ENCODE measurements at regions not wholly inside any gene's neighbourhood (a gene's known extent, or its start where the extent isn't known, plus 50 kb on each side); places are given as distances from the start of the nearest gene placed in this dataset.

- DNase-seq (ENCODE audit: low read depth) = peak; percentile 54
- H3K4me3 ChIP-seq (ENCODE audit: low read depth, low read length) = no peak overlapping the region
Measured at GRCh38 chr9:107685901-107686300, 196.3 kb upstream of the KLF4 start.

- DNase-seq (ENCODE audit: low read depth) = no peak
Measured at GRCh38 chr9:107685376-107685775, 195.8 kb upstream of the KLF4 start.

DNA sequence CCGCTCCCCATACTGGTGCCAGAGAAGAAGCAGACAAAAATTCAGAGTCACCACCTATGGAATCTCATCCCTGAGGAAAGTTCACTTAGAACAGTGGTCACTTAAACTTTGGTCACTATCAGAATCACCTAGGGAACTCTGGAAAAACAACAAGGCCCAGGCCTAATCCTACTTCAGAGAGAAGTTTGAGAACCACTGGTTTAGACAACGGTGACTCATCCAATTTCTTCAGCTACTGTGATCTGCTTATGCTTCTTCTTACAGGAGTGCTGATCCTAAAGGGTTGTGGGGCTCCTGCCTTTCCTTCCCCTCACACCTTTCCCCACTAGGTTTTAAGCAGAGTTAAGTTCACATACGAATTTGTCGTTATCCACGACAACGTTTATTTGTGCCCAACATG lies 194.7 kb upstream of the KLF4 start:
- no peak overlapping the region for H3K4me3 ChIP-seq (ENCODE audit: low read depth, low read length)
- DNase-seq (ENCODE audit: low read depth) = no peak

More at GRCh38 chr9:107685376-107685775, 195.8 kb upstream of the KLF4 start:
- H3K4me3 ChIP-seq (ENCODE audit: low read depth, low read length) = no peak overlapping the region

DNA sequence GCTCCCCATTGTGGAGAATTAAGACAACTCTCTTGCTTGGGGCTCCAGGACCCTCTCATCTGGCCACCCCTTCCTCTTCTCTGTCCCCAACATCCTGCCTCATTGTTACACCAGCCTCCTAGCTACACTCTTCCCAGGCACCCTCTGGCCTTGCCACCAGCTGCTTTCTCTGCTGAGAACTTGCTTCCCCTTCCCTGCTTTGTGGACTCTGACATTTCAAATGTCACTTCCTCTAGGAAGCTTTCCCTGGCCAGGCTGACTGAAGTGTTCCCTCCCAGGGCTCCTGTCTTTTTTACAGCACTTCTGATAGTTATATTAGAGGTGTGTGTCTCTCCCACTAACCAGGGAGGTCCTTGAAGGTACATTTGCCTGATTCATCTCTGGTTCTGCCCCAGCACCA lies 194.0 kb upstream of the KLF4 start:
- H3K4me3 ChIP-seq (ENCODE audit: low read depth, low read length) = no peak overlapping the region
- DNase-seq (ENCODE audit: low read depth) = no peak

DNA sequence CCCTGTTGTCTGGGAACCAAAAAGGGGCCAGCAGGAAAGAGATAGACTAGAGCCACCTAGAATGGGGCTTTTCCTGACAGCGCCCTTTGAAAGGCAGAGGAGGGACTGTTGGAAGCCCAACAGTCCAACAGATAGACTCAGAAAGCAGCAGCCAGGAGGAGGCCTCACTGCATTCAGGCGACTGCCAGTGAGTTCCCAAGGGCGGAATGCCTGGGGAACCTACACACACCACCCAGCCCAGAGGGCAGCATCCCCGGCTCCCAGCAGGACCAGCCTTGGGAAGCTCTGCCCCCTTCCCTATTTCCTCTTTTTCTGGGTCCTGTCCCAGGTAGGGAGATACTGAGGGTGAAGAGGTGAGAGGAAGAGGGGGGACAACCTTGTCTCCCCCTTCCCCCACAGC lies 192.4 kb upstream of the KLF4 start:
- H3K4me3 ChIP-seq (ENCODE audit: low read depth, low read length) = no peak overlapping the region
- DNase-seq (ENCODE audit: low read depth) = no peak

GRCh38 chr9:107675351-107676259 lies 186.0 kb upstream of the KLF4 start:
- DNase-seq (ENCODE audit: low read depth) = no peak
- H3K4me3 ChIP-seq (ENCODE audit: low read depth, low read length) = no peak overlapping the region

GRCh38 chr9:107674721-107675277 lies 185.2 kb upstream of the KLF4 start:
- H3K4me3 ChIP-seq (ENCODE audit: low read depth, low read length) = no peak overlapping the region
- DNase-seq (ENCODE audit: low read depth) = no peak

DNA sequence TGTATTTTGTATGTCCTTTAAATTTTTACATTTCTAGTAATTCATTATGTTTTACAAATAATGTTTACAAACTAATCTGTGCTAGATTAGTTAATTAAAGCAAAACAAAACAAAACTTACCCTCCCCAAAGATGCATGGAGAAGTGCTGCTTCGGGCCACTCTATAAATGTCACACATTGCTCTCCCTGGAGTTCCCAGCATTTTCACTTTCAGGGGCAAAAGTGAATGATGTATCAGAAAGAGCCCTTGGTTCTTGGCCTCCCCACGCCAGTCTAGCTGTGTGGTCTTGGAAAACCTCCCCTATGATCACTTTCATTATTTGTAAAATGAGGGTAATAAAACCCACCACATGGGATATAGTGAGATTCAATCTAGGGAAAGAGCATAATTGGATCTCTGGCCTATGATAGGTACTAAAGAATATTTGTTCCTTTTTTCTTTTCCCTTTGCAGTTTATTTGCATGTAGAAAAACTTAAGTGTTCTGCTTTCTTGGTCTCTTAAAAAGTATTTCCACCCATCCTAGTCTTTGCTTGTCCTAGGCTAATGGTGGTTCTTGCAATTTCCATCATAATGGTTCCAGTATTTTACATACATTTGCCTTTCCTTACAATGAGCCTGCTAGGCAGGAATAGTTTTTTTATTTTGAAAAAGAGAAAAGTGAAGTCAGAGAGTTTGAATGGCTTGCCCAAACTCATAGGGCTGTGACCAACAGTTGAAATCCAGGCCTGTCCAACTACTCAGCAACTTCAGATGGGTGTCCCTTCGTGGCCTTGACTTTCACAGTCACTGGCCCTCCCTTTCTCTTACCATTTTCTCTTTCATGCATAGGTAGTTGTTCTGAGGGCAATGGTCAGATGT lies 184.5 kb upstream of the KLF4 start:
- no peak for DNase-seq (ENCODE audit: low read depth)

GRCh38 chr9:107671588-107671987 lies 182.0 kb upstream of the KLF4 start:
- no peak for DNase-seq (ENCODE audit: low read depth)
- H3K4me3 ChIP-seq (ENCODE audit: low read depth, low read length) = no peak overlapping the region

More for the DNA sequence above, 184.5 kb upstream of the KLF4 start:
- H3K4me3 ChIP-seq (ENCODE audit: low read depth, low read length) = no peak overlapping the region

GRCh38 chr9:107669422-107669821 lies 179.9 kb upstream of the KLF4 start:
- no peak overlapping the region for H3K4me3 ChIP-seq (ENCODE audit: low read depth, low read length)
- no peak for DNase-seq (ENCODE audit: low read depth)

DNA sequence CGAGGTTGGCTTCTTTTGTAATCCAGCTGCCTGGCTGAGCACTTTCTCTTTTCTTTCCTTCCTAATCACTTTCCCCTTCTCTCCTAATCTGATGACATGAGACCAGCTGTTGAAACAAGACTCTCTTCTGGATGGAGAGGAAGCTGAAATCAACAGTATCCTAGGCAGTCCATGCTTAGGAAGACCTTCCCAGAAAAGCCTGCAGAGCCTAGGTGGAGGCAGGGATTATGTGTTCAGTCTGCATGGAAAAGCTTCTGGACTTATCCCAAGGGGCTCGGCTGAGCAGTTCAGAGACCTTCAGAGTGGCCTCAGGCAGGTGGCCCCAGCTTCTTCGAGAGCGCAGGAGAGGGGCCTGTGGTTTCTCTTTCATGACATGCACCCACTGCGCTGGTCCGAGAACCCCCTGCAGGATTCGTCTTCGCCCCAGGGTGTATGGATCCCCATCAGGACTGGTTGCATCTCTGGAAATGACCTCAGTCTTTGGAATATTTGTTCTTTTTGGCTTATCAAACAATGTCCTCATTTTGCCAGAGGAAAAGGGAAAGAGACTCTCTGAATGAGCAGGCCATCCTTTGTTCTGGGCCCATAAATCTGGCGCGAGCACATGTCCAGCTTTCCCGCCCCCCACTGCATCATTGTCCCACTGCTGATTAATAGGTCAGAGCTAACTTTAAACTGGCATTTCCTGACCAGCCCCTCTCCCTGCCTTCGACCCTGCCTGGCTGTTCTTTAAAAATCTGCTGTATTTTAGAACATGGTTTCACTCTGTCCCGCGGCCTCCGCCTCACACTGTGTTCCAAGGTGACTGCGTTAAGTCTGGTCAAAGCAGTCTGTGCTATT lies 177.9 kb upstream of the KLF4 start:
- H3K4me3 ChIP-seq (ENCODE audit: low read depth, low read length) = no peak overlapping the region
- no peak for DNase-seq (ENCODE audit: low read depth)

DNA sequence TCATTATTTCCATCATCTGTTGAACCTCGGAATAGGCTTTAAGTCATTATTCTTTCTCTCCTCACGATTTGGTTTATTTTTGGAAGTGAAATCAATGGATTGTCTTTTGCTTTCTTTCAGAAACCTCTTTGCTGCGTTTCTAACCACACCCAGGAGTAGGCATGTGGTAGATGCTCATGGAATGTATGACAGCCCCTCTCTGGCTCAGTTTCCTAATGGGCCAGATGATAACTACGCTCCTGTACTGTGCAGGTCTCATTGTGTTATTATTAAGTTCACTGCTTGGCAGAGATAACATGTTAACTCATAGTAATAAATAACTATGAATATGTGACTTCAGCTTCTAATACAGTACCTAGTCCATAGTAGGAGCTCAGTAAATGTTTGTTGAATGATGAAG lies 175.5 kb upstream of the KLF4 start:
- H3K4me3 ChIP-seq (ENCODE audit: low read depth, low read length) = no peak overlapping the region
- DNase-seq (ENCODE audit: low read depth) = no peak

- H3K4me3 ChIP-seq (ENCODE audit: low read depth, low read length) = no peak overlapping the region
- no peak for DNase-seq (ENCODE audit: low read depth)
Measured at GRCh38 chr9:107660976-107661375, 171.4 kb upstream of the KLF4 start.

DNA sequence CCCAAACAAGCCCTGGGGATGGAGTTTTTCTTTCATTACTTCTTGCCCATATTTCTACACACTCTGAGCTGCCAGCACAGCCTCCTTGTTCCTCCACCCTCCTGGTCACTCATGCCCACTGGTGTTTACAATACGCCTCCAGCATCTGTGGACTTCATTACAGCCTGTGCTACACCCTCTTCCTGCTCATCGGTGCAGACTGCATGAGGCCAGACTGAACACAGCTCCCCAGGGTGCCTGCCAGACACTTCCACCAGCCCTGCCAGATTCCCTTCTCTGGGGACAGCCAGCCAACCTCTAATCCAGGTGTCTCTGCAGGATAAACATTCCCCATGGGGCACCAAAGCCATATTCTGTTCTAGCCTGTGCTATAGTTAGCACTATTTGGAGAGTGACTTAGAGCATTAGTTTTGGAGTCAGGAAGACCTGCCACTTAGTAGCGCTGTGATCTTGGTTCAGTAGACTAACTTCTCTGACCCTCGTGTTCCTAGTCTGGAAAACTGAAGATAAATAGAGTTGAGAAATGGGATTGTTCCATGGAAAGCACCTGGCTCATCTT lies 163.8 kb upstream of the KLF4 start:
- H3K4me3 ChIP-seq (ENCODE audit: low read depth, low read length) = no peak overlapping the region
- DNase-seq (ENCODE audit: low read depth) = no peak

DNA sequence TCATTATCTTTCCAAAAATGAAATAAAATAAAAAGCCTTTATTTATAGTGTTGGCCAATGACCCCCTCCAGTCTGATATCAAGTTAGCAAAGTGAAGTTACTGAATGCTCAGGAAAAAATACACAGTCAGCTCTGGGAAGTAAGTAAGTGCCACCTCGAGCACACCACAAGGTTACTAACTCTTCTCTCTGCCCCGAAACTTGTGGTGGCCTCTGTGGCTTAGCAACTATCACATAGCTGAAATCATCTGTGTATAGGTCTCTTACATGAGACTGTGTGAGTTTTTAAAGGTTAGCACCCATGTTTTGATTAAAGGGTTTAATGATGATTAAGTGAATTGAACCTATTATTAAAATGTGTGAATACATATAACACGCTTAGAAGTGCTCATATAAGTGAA lies 161.4 kb upstream of the KLF4 start:
- DNase-seq (ENCODE audit: low read depth) = no peak
- H3K4me3 ChIP-seq (ENCODE audit: low read depth, low read length) = no peak overlapping the region

DNA sequence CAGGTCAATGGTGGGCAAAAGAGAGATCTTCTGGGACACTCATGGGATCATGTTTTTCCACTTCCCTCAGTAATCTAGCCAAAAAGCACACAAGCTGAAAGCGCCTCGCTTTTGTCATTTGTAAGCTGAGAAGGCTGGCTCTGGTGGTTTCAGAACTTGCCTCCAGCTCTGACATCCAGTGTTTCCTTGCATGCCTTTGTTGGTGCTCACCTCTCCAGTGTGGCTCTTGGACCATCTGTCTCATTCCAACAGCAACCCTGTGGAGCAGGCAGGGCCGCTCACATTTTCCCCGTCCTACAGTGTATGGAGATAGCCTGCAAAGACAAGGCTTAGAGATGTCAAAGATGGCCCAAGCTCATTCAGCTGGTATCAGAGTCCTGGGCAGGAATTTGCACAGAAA lies 160.8 kb upstream of the KLF4 start:
- no peak overlapping the region for H3K4me3 ChIP-seq (ENCODE audit: low read depth, low read length)
- peak; percentile 25 for DNase-seq (ENCODE audit: low read depth)

- no peak for DNase-seq (ENCODE audit: low read depth)
- H3K4me3 ChIP-seq (ENCODE audit: low read depth, low read length) = no peak overlapping the region
Measured at GRCh38 chr9:107648153-107648715, 158.7 kb upstream of the KLF4 start.

DNA sequence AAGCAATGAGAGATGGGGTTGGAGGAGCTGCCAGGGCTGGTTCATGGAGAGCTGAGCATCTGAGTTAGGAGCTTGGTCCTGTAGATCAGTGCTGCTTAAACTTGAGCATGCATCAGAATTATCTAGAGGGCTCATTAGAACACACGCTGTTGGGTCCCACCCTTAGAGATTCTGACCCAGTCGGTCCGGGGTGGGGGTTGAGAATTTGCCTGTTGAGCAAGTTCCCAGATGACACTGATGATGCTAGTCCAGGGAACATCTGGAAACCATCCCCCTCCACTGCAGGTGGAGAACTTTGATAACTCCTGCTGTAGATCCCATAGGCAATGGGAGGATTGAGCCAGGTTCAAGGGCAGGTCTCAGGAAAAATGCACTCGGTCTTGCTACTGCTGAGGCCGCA lies 158.0 kb upstream of the KLF4 start:
- H3K4me3 ChIP-seq (ENCODE audit: low read depth, low read length) = no peak overlapping the region
- DNase-seq (ENCODE audit: low read depth) = no peak

GRCh38 chr9:107647141-107647540 lies 157.6 kb upstream of the KLF4 start:
- no peak for DNase-seq (ENCODE audit: low read depth)

More at GRCh38 chr9:107647141-107647540, 157.6 kb upstream of the KLF4 start:
- H3K4me3 ChIP-seq (ENCODE audit: low read depth, low read length) = no peak overlapping the region

All from skeletal muscle cell (primary cell).